ENCODE measurements at regions not wholly inside any gene's neighbourhood (a gene's known extent, or its start where the extent isn't known, plus 50 kb on each side); places are given as distances from the start of the nearest gene placed in this dataset.

GRCh38 chrX:39710776-39711175 is 387.0 kb downstream of the BCOR start:
- no peak for DNase-seq (ENCODE audit: low read depth)
- H3K4me3 ChIP-seq (ENCODE audit: low read depth, low read length) = no peak overlapping the region
- TF ChIP-seq CTCF (conservative IDR thresholded peaks at IDR 0.05; ENCODE audit: low read depth, low read length) = no peak

- DNase-seq (ENCODE audit: low read depth) = no peak
- no peak overlapping the region for H3K4me3 ChIP-seq (ENCODE audit: low read depth, low read length)
- no peak for TF ChIP-seq CTCF (conservative IDR thresholded peaks at IDR 0.05; ENCODE audit: low read depth, low read length)
Measured at GRCh38 chrX:39714471-39714870, 383.3 kb downstream of the BCOR start.

- no peak for DNase-seq (ENCODE audit: low read depth)
- no peak for TF ChIP-seq CTCF (conservative IDR thresholded peaks at IDR 0.05; ENCODE audit: low read depth, low read length)
Measured at GRCh38 chrX:39716401-39716800, 381.4 kb downstream of the BCOR start.

GRCh38 chrX:39716802-39717540 is 380.8 kb downstream of the BCOR start:
- TF ChIP-seq CTCF (conservative IDR thresholded peaks at IDR 0.05; ENCODE audit: low read depth, low read length) = no peak
- H3K4me3 ChIP-seq (ENCODE audit: low read depth, low read length) = no peak overlapping the region
- no peak for DNase-seq (ENCODE audit: low read depth)

More at GRCh38 chrX:39716401-39716800, 381.4 kb downstream of the BCOR start:
- no peak overlapping the region for H3K4me3 ChIP-seq (ENCODE audit: low read depth, low read length)

- H3K4me3 ChIP-seq (ENCODE audit: low read depth, low read length) = no peak overlapping the region
- no peak for DNase-seq (ENCODE audit: low read depth)
- no peak for TF ChIP-seq CTCF (conservative IDR thresholded peaks at IDR 0.05; ENCODE audit: low read depth, low read length)
Measured at GRCh38 chrX:39718981-39719380, 378.8 kb downstream of the BCOR start.

- DNase-seq (ENCODE audit: low read depth) = no peak
- no peak overlapping the region for H3K4me3 ChIP-seq (ENCODE audit: low read depth, low read length)
- no peak for TF ChIP-seq CTCF (conservative IDR thresholded peaks at IDR 0.05; ENCODE audit: low read depth, low read length)
Measured at GRCh38 chrX:39720945-39721344, 376.8 kb downstream of the BCOR start.

Data from choroid plexus epithelial cell (primary cell).